GM12892 (cell line): ENCODE measurements at regions not wholly inside any gene's neighbourhood (a gene's known extent, or its start where the extent isn't known, plus 50 kb on each side); places are given as distances from the start of the nearest gene placed in this dataset.

Source experiments
- POLR2A ChIP-seq: IDR thresholded peaks from 2 replicates; pipeline ENCODE4 v1.6.1; 2011; ENCODE audit warnings: low read depth, low read length, control low read depth
- POLR2AphosphoS5 ChIP-seq: IDR thresholded peaks from 2 replicates; pipeline ENCODE4 v1.6.1; 2011; ENCODE audit warnings: low read depth, low read length, control low read depth

DNA sequence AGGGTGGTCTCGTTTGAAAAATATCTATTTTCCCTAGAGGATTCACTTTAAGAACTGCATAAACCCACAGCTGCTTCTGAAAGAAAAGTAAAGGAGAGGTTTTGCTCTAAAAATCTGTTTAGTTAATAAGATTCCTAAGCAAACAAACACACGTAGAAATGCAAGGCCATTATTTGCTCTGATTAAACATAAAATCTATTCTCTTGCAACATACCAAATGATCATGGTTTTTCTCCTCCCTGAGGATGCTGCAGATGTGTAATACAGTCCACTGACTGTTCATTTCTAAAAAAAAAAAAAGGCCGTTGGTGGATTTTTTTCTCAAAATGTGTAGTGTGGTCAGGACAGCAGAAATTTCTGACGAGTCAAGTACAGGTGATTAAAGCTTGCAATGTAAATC is 98.6 kb downstream of the BUB3 start:
- TF ChIP-seq POLR2A (no peak), POLR2AphosphoS5 (no peak)
